Osteocyte (in vitro differentiated cells): ENCODE measurements at regions not wholly inside any gene's neighbourhood (a gene's known extent, or its start where the extent isn't known, plus 50 kb on each side); places are given as distances from the start of the nearest gene placed in this dataset.

Source experiments
- DNase-seq: peaks from one replicate; pipeline ENCODE4 v3.0.0; 2021; ENCODE audit warnings: mixed read lengths; ENCODE audit not compliant: unreplicated experiment; ENCODE audit errors: extremely low spot score
- H3K27ac Mint-ChIP-seq: one replicate; pipeline ENCODE4 v1.8.0; 2021; ENCODE audit warnings: mild to moderate bottlenecking, mixed read lengths; ENCODE audit not compliant: unreplicated experiment
- H3K27me3 Mint-ChIP-seq: one replicate; pipeline ENCODE4 v1.8.0; 2021; ENCODE audit warnings: mixed read lengths; ENCODE audit not compliant: unreplicated experiment
- H3K36me3 Mint-ChIP-seq: one replicate; pipeline ENCODE4 v1.8.0; 2021; ENCODE audit warnings: mixed read lengths; ENCODE audit not compliant: unreplicated experiment
- H3K4me1 Mint-ChIP-seq: one replicate; pipeline ENCODE4 v1.8.0; 2021; ENCODE audit warnings: mixed read lengths; ENCODE audit not compliant: unreplicated experiment
- H3K4me3 Mint-ChIP-seq: one replicate; pipeline ENCODE4 v1.8.0; 2021; ENCODE audit warnings: mild to moderate bottlenecking, moderate library complexity, mixed read lengths; ENCODE audit not compliant: unreplicated experiment
- H3K9me3 Mint-ChIP-seq: one replicate; pipeline ENCODE4 v1.8.0; 2021; ENCODE audit warnings: mixed read lengths; ENCODE audit not compliant: unreplicated experiment
- TF ChIP-seq, protein P1 (sequence below): fragments of 200-600 bp; sonication (generic); IDR thresholded peaks from 2 replicates; pipeline ENCODE4 v1.5.0; 2021; ENCODE audit warnings: antibody characterized with exemption, mild to moderate bottlenecking, moderate library complexity

DNA sequence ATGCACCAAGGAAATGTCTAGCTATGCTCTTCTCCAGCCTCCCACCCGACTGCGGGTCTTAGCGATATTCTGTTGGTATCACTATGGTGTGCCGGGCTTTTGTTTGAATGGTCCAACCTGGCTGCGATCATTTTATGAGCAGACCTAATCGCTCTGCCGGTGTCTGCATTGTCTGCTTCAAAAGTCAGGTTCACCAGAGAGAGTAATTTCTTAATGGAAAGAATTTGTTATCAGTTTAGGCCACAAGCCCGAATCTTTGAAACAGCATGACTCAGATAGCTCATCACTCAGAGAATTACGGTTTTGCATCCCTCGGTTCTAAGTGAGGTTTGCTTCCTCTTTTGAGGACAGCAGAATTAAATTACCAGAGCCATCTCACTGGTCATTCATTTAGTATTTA lies 521.0 kb upstream of the ARID1B start:
- no peaks in the 10 kb centered on the region for H3K4me1 Mint-ChIP-seq
- H3K36me3 Mint-ChIP-seq: no peaks in the 10 kb centered on the region
- DNase-seq: no peak
- H3K4me3 Mint-ChIP-seq: no peak overlapping the region
- no peaks in the 10 kb centered on the region for H3K27me3 Mint-ChIP-seq
- peaks cover 13% of the 10 kb centered on the region for H3K9me3 Mint-ChIP-seq
- H3K27ac Mint-ChIP-seq: no peak overlapping the region
- TF ChIP-seq, protein P1, sequence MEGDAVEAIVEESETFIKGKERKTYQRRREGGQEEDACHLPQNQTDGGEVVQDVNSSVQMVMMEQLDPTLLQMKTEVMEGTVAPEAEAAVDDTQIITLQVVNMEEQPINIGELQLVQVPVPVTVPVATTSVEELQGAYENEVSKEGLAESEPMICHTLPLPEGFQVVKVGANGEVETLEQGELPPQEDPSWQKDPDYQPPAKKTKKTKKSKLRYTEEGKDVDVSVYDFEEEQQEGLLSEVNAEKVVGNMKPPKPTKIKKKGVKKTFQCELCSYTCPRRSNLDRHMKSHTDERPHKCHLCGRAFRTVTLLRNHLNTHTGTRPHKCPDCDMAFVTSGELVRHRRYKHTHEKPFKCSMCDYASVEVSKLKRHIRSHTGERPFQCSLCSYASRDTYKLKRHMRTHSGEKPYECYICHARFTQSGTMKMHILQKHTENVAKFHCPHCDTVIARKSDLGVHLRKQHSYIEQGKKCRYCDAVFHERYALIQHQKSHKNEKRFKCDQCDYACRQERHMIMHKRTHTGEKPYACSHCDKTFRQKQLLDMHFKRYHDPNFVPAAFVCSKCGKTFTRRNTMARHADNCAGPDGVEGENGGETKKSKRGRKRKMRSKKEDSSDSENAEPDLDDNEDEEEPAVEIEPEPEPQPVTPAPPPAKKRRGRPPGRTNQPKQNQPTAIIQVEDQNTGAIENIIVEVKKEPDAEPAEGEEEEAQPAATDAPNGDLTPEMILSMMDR: no peak

DNA sequence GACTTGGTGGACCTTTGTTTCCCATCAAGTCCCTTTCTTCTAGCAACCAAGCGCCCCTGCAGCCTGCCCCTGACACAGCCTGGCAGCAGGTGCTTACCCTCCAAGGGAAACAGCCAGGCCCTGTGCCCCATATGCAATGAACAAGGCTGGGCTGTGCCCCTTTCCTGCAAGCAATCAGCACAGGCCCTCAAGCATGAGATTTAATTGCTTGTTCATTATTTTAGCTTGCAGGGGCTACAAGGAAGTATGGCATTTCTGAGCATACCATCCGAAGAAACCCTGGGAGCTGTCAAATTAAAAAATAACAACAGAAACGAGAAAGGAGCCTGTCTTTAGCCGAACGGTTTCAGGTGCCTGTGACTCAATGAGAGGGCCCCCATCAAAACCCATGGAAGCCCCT lies 522.9 kb upstream of the ARID1B start:
- no peak for DNase-seq
- Mint-ChIP-seq H3K36me3 (no peaks in the 10 kb centered on the region), H3K27ac (no peak overlapping the region), H3K9me3 (peaks cover 13% of the 10 kb centered on the region), H3K27me3 (no peaks in the 10 kb centered on the region), H3K4me1 (no peaks in the 10 kb centered on the region), H3K4me3 (no peak overlapping the region)
- TF ChIP-seq, protein P1: no peak

DNA sequence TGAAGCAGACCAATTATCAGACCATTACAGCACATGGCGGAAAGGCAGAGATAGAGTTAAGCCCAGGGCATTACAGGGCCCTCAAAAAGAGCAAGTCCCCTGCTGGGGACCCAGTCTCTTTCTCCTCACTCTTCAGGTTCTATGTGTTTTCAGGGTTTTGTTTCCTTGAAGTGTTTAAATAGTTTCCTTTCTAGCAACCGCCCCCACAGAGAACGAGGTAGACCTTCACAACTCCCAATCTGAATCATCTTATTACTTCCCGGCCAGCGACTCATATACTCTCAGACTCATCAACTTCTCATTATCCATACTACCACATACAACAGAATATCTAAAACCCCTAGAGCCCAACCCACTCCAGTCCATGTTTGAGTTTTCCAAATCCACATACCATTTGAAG lies 526.6 kb upstream of the ARID1B start:
- no peak for DNase-seq
- Mint-ChIP-seq H3K4me1 (no peaks in the 10 kb centered on the region), H3K27me3 (no peaks in the 10 kb centered on the region), H3K9me3 (peaks cover 7% of the 10 kb centered on the region), H3K4me3 (no peak overlapping the region), H3K36me3 (no peaks in the 10 kb centered on the region), H3K27ac (no peak overlapping the region)
- TF ChIP-seq, protein P1: no peak

DNA sequence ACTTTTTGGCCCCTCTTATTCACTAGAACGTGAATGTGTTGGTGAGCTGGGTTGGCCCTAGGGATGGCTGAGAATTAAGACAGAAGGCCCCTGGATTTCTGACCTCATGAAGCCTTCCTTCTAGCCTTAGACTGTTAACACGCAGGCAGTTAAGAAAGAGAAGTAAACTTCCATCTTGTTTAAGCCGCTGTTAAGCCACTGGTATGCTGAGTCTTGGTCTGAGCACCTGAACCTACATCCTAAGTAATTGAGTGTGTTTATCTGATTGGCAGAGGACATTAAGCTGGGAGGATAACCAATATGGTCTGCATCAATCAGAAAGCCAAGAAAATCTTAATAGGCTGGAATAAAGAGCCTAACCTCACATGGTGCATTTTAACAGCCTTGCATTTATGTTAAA lies 535.0 kb upstream of the ARID1B start:
- TF ChIP-seq, protein P1: no peak
- peaks cover 4% of the 10 kb centered on the region for H3K9me3 Mint-ChIP-seq
- no peak overlapping the region for H3K27ac Mint-ChIP-seq
- no peaks in the 10 kb centered on the region for H3K36me3 Mint-ChIP-seq
- H3K27me3 Mint-ChIP-seq: no peaks in the 10 kb centered on the region
- no peak overlapping the region for H3K4me3 Mint-ChIP-seq
- H3K4me1 Mint-ChIP-seq: no peaks in the 10 kb centered on the region
- DNase-seq: no peak

DNA sequence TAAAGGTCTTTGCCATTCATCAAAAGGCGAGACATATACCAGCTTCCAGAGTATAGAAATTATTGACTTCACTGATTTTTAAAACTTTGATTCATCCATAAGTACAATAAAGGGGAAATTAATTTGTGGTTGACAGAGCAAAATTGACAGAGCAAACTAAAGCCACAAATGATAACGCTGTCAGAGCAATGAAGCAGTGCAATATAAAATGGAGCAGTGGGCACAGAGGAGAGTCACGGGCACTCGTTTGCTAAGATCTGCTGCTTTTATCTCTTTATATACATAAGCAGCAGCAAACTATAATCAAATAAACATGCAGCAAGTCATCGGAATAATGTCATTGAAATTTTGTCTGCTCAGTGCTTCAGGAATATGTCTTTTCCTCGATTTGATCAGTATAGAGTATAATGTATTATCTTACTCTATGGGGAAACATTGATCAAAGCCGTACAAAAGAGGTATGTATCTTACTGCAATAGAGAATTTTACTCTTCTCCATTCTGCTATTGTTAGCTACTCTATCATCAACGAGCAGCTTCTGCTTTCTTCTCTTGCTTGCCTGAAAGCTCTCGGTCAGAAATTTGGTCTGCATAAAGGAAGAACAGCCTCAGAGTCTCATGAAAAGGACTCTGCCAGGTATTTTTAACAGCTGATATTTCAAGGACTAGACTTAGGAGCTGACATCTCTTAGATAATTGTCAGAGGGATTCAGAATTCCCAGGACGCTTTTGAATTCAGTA lies 546.0 kb upstream of the ARID1B start:
- H3K36me3 Mint-ChIP-seq: no peaks in the 10 kb centered on the region
- no peak overlapping the region for H3K27ac Mint-ChIP-seq
- no peak for DNase-seq
- H3K27me3 Mint-ChIP-seq: peaks cover 10% of the 10 kb centered on the region
- TF ChIP-seq, protein P1: no peak
- H3K9me3 Mint-ChIP-seq: no peaks in the 10 kb centered on the region
- H3K4me1 Mint-ChIP-seq: no peaks in the 10 kb centered on the region
- H3K4me3 Mint-ChIP-seq: no peak overlapping the region
